HCT116 (cell line): ENCODE measurements at regions not wholly inside any gene's neighbourhood (a gene's known extent, or its start where the extent isn't known, plus 50 kb on each side); places are given as distances from the start of the nearest gene placed in this dataset.

Source experiments
- ATAC-seq: fragments of 200-7000 bp; cut with Tn5 transposase; 2 replicates; pipeline ENCODE4 v1.9.1; 2020; ENCODE audit warnings: mild to moderate bottlenecking, moderate library complexity
- BruUV-seq: library from RNA; stranded (reverse); fragments of 400-500 nt; replicated peaks from 2 replicates; lab custom pipeline; 2021; lab: Mats Ljungman, UMichigan
- CTCF ChIA-PET: fragments of 300-600 bp; sonication (Branson Sonifier 250); formaldehyde crosslinking; loops from one replicate; lab custom pipeline; 2021; ENCODE audit warnings: antibody characterized with exemption; lab: Charles Lee
- POLR2A ChIA-PET: fragments of 300-600, 350-600 bp; sonication (Branson Sonifier 250); formaldehyde crosslinking; loops from one replicate; lab custom pipeline; 2021; ENCODE audit warnings: antibody characterized with exemption; lab: Charles Lee
- RAD21 ChIA-PET, 2 experiments: fragments of 300-600 bp; sonication (Branson Sonifier 250); formaldehyde crosslinking; loops; one replicate each; lab custom pipeline; 2023; ENCODE audit warnings: low total read pairs in 2 of 2; ENCODE audit not compliant: uncharacterized antibody in 2 of 2, unreplicated experiment in 2 of 2, low non-redundant PET in 1 of 2; lab: Charles Lee
- DNase-seq: peaks from one replicate; pipeline ENCODE4 v3.0.0-alpha.2; 2010; ENCODE audit warnings: low read depth, low spot score
- H2AFZ ChIP-seq: fragments of 200-600 bp; shearing (Covaris generic), sonication (generic); 2 replicates; pipeline ENCODE4 v1.6.1; 2017; ENCODE audit warnings: low read depth, mixed run types, mixed read lengths, antibody characterized with exemption, low read length; ENCODE audit not compliant: poor library complexity, severe bottlenecking
- H3K27ac ChIP-seq: 2 replicates; pipeline ENCODE4 v1.5.1; 2012; ENCODE audit warnings: low read depth, low read length
- H3K27me3 ChIP-seq: fragments of 200-600 bp; sonication (generic); 2 replicates; pipeline ENCODE4 v1.6.1; 2016; ENCODE audit warnings: mixed run types, low read length, mixed read lengths; ENCODE audit not compliant: insufficient read depth
- H3K36me3 ChIP-seq, 2 experiments: fragments of 200-500 bp in 1 of 2; fragments of 200-600 bp in 1 of 2; sonication (Bioruptor generic) in 1 of 2; sonication (generic) in 1 of 2; 2 replicates each; pipeline versions ENCODE4 v1.5.1 to v1.6.1; 2014 to 2016; ENCODE audit warnings: low read length in 2 of 2, inconsistent platforms in 1 of 2, mixed read lengths in 1 of 2, mixed run types in 1 of 2; ENCODE audit not compliant: insufficient read depth in 2 of 2, control insufficient read depth in 1 of 2
- H3K4me1 ChIP-seq, 2 experiments: fragments of 200-600 bp in 1 of 2; sonication (generic) in 1 of 2; 2 replicates each; pipeline versions ENCODE4 v1.5.1 to v1.6.1; 2012 to 2017; ENCODE audit warnings: low read length in 2 of 2, inconsistent platforms in 1 of 2, mild to moderate bottlenecking in 1 of 2, mixed read lengths in 1 of 2, mixed run types in 1 of 2, moderate library complexity in 1 of 2; ENCODE audit not compliant: insufficient read depth in 2 of 2, control insufficient read depth in 1 of 2
- H3K4me2 ChIP-seq: fragments of 200-600 bp; sonication (generic); 2 replicates; pipeline ENCODE4 v1.6.1; 2017; ENCODE audit warnings: mixed run types, low read length, mixed read lengths
- H3K4me3 ChIP-seq, 2 experiments: fragments of 200-600 bp in 1 of 2; sonication (generic) in 1 of 2; replicated peaks in 1 of 2; 2 replicates each; pipeline ENCODE4 v1.5.1; 2011 to 2016; ENCODE audit warnings: low read length in 2 of 2, control low read depth in 1 of 2, low read depth in 1 of 2, mild to moderate bottlenecking in 1 of 2, mixed read lengths in 1 of 2, mixed run types in 1 of 2
- H3K79me2 ChIP-seq: fragments of 200-600 bp; sonication (generic); 2 replicates; pipeline ENCODE4 v1.6.1; 2017; ENCODE audit warnings: mild to moderate bottlenecking, mixed run types, low read length, moderate library complexity, mixed read lengths; ENCODE audit not compliant: insufficient read depth
- H3K9ac ChIP-seq: fragments of 200-600 bp; sonication (generic); 2 replicates; pipeline ENCODE4 v1.6.1; 2016; ENCODE audit warnings: low read length, mixed read lengths
- H3K9me2 ChIP-seq: fragments of 200-600 bp; sonication (generic), shearing (Covaris generic); 2 replicates; pipeline ENCODE4 v1.6.1; 2017; ENCODE audit warnings: mixed run types, mild to moderate bottlenecking, moderate library complexity; ENCODE audit not compliant: insufficient read depth
- H3K9me3 ChIP-seq, 2 experiments: fragments of 200-500 bp in 1 of 2; fragments of 200-600 bp in 1 of 2; sonication (Bioruptor generic) in 1 of 2; sonication (generic) in 1 of 2; 2 replicates each; pipeline ENCODE4 v1.6.1; 2014 to 2017; ENCODE audit warnings: low read length in 2 of 2, mixed read lengths in 2 of 2, inconsistent platforms in 1 of 2, low read depth in 1 of 2, mild to moderate bottlenecking in 1 of 2, mixed run types in 1 of 2, moderate library complexity in 1 of 2; ENCODE audit not compliant: control insufficient read depth in 1 of 2, insufficient read depth in 1 of 2
- H4K20me1 ChIP-seq: fragments of 200-600 bp; sonication (generic), shearing (Covaris generic); 2 replicates; pipeline ENCODE4 v1.6.1; 2017; ENCODE audit warnings: mixed run types, mild to moderate bottlenecking, moderate library complexity; ENCODE audit not compliant: insufficient read depth
- ATF3 ChIP-seq: IDR thresholded peaks from 2 replicates; pipeline ENCODE4 v1.6.1; 2012
- CBX3 ChIP-seq: IDR thresholded peaks from 2 replicates; pipeline ENCODE4 v1.6.1; 2012; ENCODE audit warnings: low read depth
- CEBPB ChIP-seq: IDR thresholded peaks from 2 replicates; pipeline ENCODE4 v1.6.1; 2012; ENCODE audit warnings: low read depth
- CTCF ChIP-seq, 3 experiments: fragments of 200-600 bp in 1 of 3; sonication (generic) in 1 of 3; IDR thresholded peaks in 2 of 3; conservative IDR thresholded peaks in 1 of 3; 2 replicates each; pipeline ENCODE4 v1.5.1; 2012 to 2017; ENCODE audit warnings: low read depth in 2 of 3, low read length in 2 of 3, antibody characterized with exemption in 1 of 3, borderline replicate concordance in 1 of 3, control low read depth in 1 of 3, mild to moderate bottlenecking in 1 of 3, mixed read lengths in 1 of 3, mixed run types in 1 of 3, moderate library complexity in 1 of 3; ENCODE audit not compliant: insufficient read depth in 1 of 3
- EGR1 ChIP-seq: IDR thresholded peaks from 2 replicates; pipeline ENCODE4 v1.6.1; 2012; ENCODE audit warnings: low read depth
- EZH2 ChIP-seq: fragments of 200-600 bp; sonication (generic); IDR thresholded peaks from 2 replicates; pipeline ENCODE4 v1.6.1; 2017; ENCODE audit warnings: antibody characterized with exemption, mixed run types
- EZH2phosphoT487 ChIP-seq: fragments of 200-600 bp; IDR thresholded peaks from 2 replicates; pipeline ENCODE4 v1.6.1; 2018; ENCODE audit warnings: antibody characterized with exemption, borderline replicate concordance
- MAX ChIP-seq: IDR thresholded peaks from 2 replicates; pipeline ENCODE4 v1.6.1; 2012
- POLR2AphosphoS5 ChIP-seq: IDR thresholded peaks from 2 replicates; pipeline ENCODE4 v1.6.1; 2011; ENCODE audit warnings: mild to moderate bottlenecking, low read depth, low read length, moderate library complexity
- RAD21 ChIP-seq: IDR thresholded peaks from 2 replicates; pipeline ENCODE4 v1.6.1; 2012; ENCODE audit warnings: low read depth, mild to moderate bottlenecking
- REST ChIP-seq: IDR thresholded peaks from 2 replicates; pipeline ENCODE4 v1.6.1; 2012; ENCODE audit warnings: low read depth
- SIN3A ChIP-seq: IDR thresholded peaks from 2 replicates; pipeline ENCODE4 v1.6.1; 2012; ENCODE audit warnings: low read depth
- SP1 ChIP-seq: IDR thresholded peaks from 2 replicates; pipeline ENCODE4 v1.6.1; 2012; ENCODE audit warnings: low read depth
- TCF7L2 ChIP-seq: IDR thresholded peaks from 2 replicates; pipeline ENCODE4 v1.7.0; 2011; ENCODE audit warnings: borderline replicate concordance, inconsistent platforms; ENCODE audit not compliant: insufficient read depth, insufficient read length; ENCODE audit errors: extremely low read depth
- ZFX ChIP-seq: fragments of 450-650 bp; IDR thresholded peaks from 2 replicates; pipeline ENCODE4 v1.6.1; 2017
- ZNF274 ChIP-seq: fragments of 200-500 bp; sonication (Bioruptor generic); IDR thresholded peaks from 2 replicates; pipeline ENCODE4 v1.6.1; 2014; ENCODE audit warnings: mild to moderate bottlenecking, low read depth, low read length, inconsistent platforms
- intact Hi-C: fragments of 100-400 bp; cut with micrococcal nuclease; formaldehyde crosslinking; loops from 2 replicates; pipeline ENCODE4 v1.10.0; 2022

- no peak overlapping the region for H3K4me3 ChIP-seq
- DNase-seq (no peak), ATAC-seq (no peak)
- no peaks in the 10 kb centered on the region for H4K20me1 ChIP-seq
- H3K36me3 ChIP-seq = no peaks in the 10 kb centered on the region
- no TSS peak for BruUV-seq
- no peaks in the 10 kb centered on the region for H3K79me2 ChIP-seq
- ChIA-PET POLR2A (no interaction called here), CTCF (no interaction called here), RAD21 (no interaction called here)
- H3K9me2 ChIP-seq = no peaks in the 10 kb centered on the region
- no peak overlapping the region for H3K4me2 ChIP-seq
- H2AFZ ChIP-seq = no peak overlapping the region
- TF ChIP-seq TCF7L2 (no peak), SP1 (no peak), CEBPB (no peak), REST (no peak), ZFX (no peak), EGR1 (no peak), ZNF274 (no peak), EZH2phosphoT487 (no peak), EZH2 (no peak), POLR2AphosphoS5 (no peak), CTCF (IDR thresholded peaks at IDR 0.05 in 2 of 3, conservative IDR thresholded peaks at IDR 0.05 in 1 of 3; ENCODE audit: borderline replicate concordance in 1 of 3, insufficient read depth in 1 of 3, low read depth in 2 of 3, low read length in 2 of 3) (no peak), SIN3A (no peak), ATF3 (no peak), CBX3 (no peak), MAX (no peak), RAD21 (no peak)
- H3K9ac ChIP-seq = no peak overlapping the region
- no peaks in the 10 kb centered on the region for H3K27me3 ChIP-seq
- no peaks in the 10 kb centered on the region for H3K4me1 ChIP-seq
- intact Hi-C loops = no loop called here
- no peaks in the 10 kb centered on the region; a peak in 1 of 4 replicates for H3K9me3 ChIP-seq
- no peak overlapping the region for H3K27ac ChIP-seq
Measured at GRCh38 chr14:42683707-42684106, 1077.0 kb downstream of the LRFN5 start.
